Activated CD8-positive, alpha-beta T cell treated with anti-CD3 and anti-CD28 coated beads for 36 hours (primary cell): ENCODE measurements at regions not wholly inside any gene's neighbourhood (a gene's known extent, or its start where the extent isn't known, plus 50 kb on each side); places are given as distances from the start of the nearest gene placed in this dataset.

Experiments used
- ATAC-seq: fragments of 200-7000 bp; cut with Tn5 transposase; one replicate; pipeline ENCODE4 v1.10.0; 2021; ENCODE audit warnings: mild to moderate bottlenecking, moderate library complexity
- CTCF ChIA-PET: fragments of 350-600 bp; sonication (Branson Sonifier 250); formaldehyde crosslinking; loops from one replicate; lab custom pipeline; 2021; ENCODE audit warnings: antibody characterized with exemption; lab: Charles Lee
- POLR2A ChIA-PET: fragments of 350-600 bp; sonication (Branson Sonifier 250); formaldehyde crosslinking; loops from one replicate; lab custom pipeline; 2021; ENCODE audit warnings: antibody characterized with exemption; lab: Charles Lee
- DNase-seq: peaks from one replicate; pipeline ENCODE4 v3.0.0-alpha.2; 2020
- H3K27ac Mint-ChIP-seq: one replicate; pipeline ENCODE4 v1.8.0; 2021; ENCODE audit warnings: mild to moderate bottlenecking, mixed read lengths
- H3K27me3 Mint-ChIP-seq: one replicate; pipeline ENCODE4 v1.8.0; 2021; ENCODE audit warnings: mixed read lengths
- H3K36me3 Mint-ChIP-seq: one replicate; pipeline ENCODE4 v1.8.0; 2021; ENCODE audit warnings: low read depth, mixed read lengths
- H3K4me1 Mint-ChIP-seq: one replicate; pipeline ENCODE4 v1.8.0; 2021; ENCODE audit warnings: low read depth, mixed read lengths
- H3K4me3 Mint-ChIP-seq: one replicate; pipeline ENCODE4 v1.8.0; 2021; ENCODE audit warnings: mild to moderate bottlenecking, moderate library complexity, mixed read lengths
- H3K9me3 Mint-ChIP-seq: one replicate; pipeline ENCODE4 v1.8.0; 2021; ENCODE audit warnings: mixed read lengths
- CTCF ChIP-seq: fragments of 200-600 bp; IDR thresholded peaks from one replicate; pipeline ENCODE4 v1.8.0; 2022; ENCODE audit warnings: antibody characterized with exemption, mild to moderate bottlenecking
- intact Hi-C: fragments of 100-400 bp; cut with micrococcal nuclease; formaldehyde crosslinking; loops from one replicate; pipeline ENCODE4 v1.10.0; 2022

- H3K9me3 Mint-ChIP-seq, result no peaks in the 10 kb centered on the region
- H3K4me3 Mint-ChIP-seq, result no peak overlapping the region
- ChIA-PET POLR2A (no interaction called here), CTCF (interaction anchor here (1.0 to 1.1 kb wide), 2 partner anchors 210 to 325 kb away, joined by 3 read pairs; no protein-coding TSS in a partner anchor)
- H3K27me3 Mint-ChIP-seq, result no peaks in the 10 kb centered on the region
- intact Hi-C loops, result no loop called here
- no peaks in the 10 kb centered on the region for H3K4me1 Mint-ChIP-seq
- no peak for TF ChIP-seq CTCF
- no peaks in the 10 kb centered on the region for H3K36me3 Mint-ChIP-seq
- DNase-seq (no peak), ATAC-seq (no peak)
- H3K27ac Mint-ChIP-seq, result no peak overlapping the region
Measured at GRCh38 chr1:228873709-228874108, 138.4 kb downstream of the RHOU start.

- CTCF ChIA-PET, result interaction anchor here (1.2 kb wide), 1 partner anchor 71 kb away, joined by 3 read pairs; no protein-coding TSS in a partner anchor
- Mint-ChIP-seq H3K27me3 (no peaks in the 10 kb centered on the region), H3K4me3 (no peak overlapping the region), H3K27ac (no peak overlapping the region), H3K9me3 (no peaks in the 10 kb centered on the region), H3K36me3 (no peaks in the 10 kb centered on the region), H3K4me1 (no peaks in the 10 kb centered on the region)
- no peak for DNase-seq
- TF ChIP-seq CTCF, result no peak
- intact Hi-C loops, result no loop called here
- POLR2A ChIA-PET, result no interaction called here
- ATAC-seq, result no peak
Measured at GRCh38 chr1:228875741-228876140, 140.5 kb downstream of the RHOU start.

DNA sequence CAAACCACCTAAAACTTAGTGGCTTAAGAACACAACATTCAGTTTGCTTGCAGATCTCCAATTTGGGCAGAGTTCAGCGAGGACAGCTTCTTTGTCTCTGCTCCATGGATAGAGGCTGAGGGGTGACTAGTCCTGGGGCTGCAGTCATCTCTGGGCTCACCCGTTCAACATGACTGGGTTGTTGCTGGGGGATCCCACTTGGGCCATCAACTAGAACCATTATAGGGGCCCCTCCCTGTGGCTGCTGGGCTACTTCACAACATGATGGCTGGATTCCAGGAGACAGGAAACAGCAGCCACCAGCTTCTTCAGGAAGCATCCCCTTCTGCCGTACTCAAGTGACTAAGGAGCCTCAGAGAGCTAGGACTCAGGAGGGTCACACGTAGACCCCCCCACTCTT, 140.9 kb downstream of the RHOU start:
- ChIA-PET POLR2A (no interaction called here), CTCF (interaction anchor here (1.2 kb wide), 1 partner anchor 72 kb away, joined by 3 read pairs; no protein-coding TSS in a partner anchor)
- ATAC-seq (no peak), DNase-seq (no peak)
- Mint-ChIP-seq H3K27ac (no peak overlapping the region), H3K4me1 (no peaks in the 10 kb centered on the region), H3K27me3 (no peaks in the 10 kb centered on the region), H3K9me3 (no peaks in the 10 kb centered on the region), H3K36me3 (no peaks in the 10 kb centered on the region), H3K4me3 (no peak overlapping the region)
- no peak for TF ChIP-seq CTCF
- intact Hi-C loops, result no loop called here

GRCh38 chr1:228879164-228879563, 143.9 kb downstream of the RHOU start:
- no peak for ATAC-seq
- POLR2A ChIA-PET, result no interaction called here
- Mint-ChIP-seq H3K4me3 (no peak overlapping the region), H3K27me3 (no peaks in the 10 kb centered on the region), H3K36me3 (no peaks in the 10 kb centered on the region), H3K4me1 (no peaks in the 10 kb centered on the region), H3K9me3 (no peaks in the 10 kb centered on the region), H3K27ac (no peak overlapping the region)
- DNase-seq, result no peak
- TF ChIP-seq CTCF, result no peak
- intact Hi-C loops, result no loop called here
- CTCF ChIA-PET, result interaction anchor here (1.7 kb wide), 1 partner anchor 35 kb away, joined by 3 read pairs; no protein-coding TSS in a partner anchor

DNA sequence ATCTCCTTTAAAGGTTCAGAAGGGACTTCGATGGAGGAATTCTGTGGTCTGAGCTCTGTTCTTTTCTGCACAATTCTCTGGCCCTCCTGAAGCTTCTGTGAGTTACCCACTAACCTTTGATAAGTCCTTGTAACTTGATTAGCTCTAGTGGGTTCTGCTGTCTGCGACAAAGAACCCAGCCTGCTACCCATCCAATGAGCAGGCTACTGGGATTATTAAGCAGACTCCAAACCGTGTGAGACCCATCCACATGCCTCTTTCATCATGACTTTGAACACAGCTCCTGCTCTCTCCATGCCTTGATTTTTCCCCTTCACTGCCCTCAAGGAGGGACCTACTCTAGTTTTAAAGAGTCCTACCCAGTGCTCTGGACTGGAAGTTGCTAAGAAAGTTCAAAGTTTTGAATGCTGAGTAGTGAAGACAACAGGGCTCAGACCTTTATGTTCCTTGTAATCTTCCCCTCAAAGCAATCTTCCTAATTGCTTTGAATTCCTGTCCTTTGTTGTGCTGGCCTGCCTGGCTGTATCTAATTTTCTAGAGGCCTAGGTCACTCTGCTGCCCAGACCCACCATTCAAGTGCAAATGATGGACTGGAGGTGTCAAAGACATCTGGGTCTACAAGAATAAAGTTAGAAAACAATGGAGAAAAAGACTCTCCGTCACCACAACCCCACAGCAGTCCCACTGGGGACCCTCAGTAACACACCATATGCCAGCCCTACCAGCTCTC, 146.9 kb downstream of the RHOU start:
- ChIA-PET POLR2A (interaction anchor here (1.1 kb wide), 1 partner anchor 11 kb away, joined by 3 read pairs; no protein-coding TSS in a partner anchor), CTCF (interaction anchor here (1.1 kb wide), 1 partner anchor 23 kb away, joined by 3 read pairs; no protein-coding TSS in a partner anchor)
- Mint-ChIP-seq H3K4me1 (no peaks in the 10 kb centered on the region), H3K9me3 (no peaks in the 10 kb centered on the region), H3K36me3 (no peaks in the 10 kb centered on the region), H3K27me3 (no peaks in the 10 kb centered on the region), H3K4me3 (no peak overlapping the region), H3K27ac (no peak overlapping the region)
- no peak for DNase-seq
- intact Hi-C loops, result no loop called here
- TF ChIP-seq CTCF, result no peak
- no peak for ATAC-seq
